ENCODE measurements at regions not wholly inside any gene's neighbourhood (a gene's known extent, or its start where the extent isn't known, plus 50 kb on each side); places are given as distances from the start of the nearest gene placed in this dataset.

GRCh38 chr4:138665851-138666250 is 349.7 kb upstream of the NOCT start:
- no peak for DNase-seq (ENCODE audit: low read depth, low spot score)

- DNase-seq (ENCODE audit: low read depth, low spot score), result no peak
Measured at GRCh38 chr4:138663883-138664282, 351.7 kb upstream of the NOCT start.

- no peak for DNase-seq (ENCODE audit: low read depth, low spot score)
Measured at GRCh38 chr4:138659812-138660316, 355.7 kb upstream of the NOCT start.

GRCh38 chr4:138659037-138659811 is 356.4 kb upstream of the NOCT start:
- no peak for DNase-seq (ENCODE audit: low read depth, low spot score)

- no peak for DNase-seq (ENCODE audit: low read depth, low spot score)
Measured at GRCh38 chr4:138658518-138658917, 357.1 kb upstream of the NOCT start.

GRCh38 chr4:138656990-138657389 is 358.6 kb upstream of the NOCT start:
- DNase-seq (ENCODE audit: low read depth, low spot score), result no peak

GRCh38 chr4:138655985-138656384 is 359.6 kb upstream of the NOCT start:
- no peak for DNase-seq (ENCODE audit: low read depth, low spot score)

- no peak for DNase-seq (ENCODE audit: low read depth, low spot score)
Measured at GRCh38 chr4:138655286-138655685, 360.3 kb upstream of the NOCT start.

- DNase-seq (ENCODE audit: low read depth, low spot score), result no peak
Measured at GRCh38 chr4:138650929-138651448, 364.6 kb upstream of the NOCT start.

- DNase-seq (ENCODE audit: low read depth, low spot score), result no peak
Measured at GRCh38 chr4:138650495-138650894, 365.1 kb upstream of the NOCT start.

- DNase-seq (ENCODE audit: low read depth, low spot score), result no peak
Measured at GRCh38 chr4:138647433-138647832, 368.1 kb upstream of the NOCT start.

- DNase-seq (ENCODE audit: low read depth, low spot score), result no peak
Measured at GRCh38 chr4:138646383-138646782, 369.2 kb upstream of the NOCT start.

GRCh38 chr4:138645289-138645688 is 370.3 kb upstream of the NOCT start:
- no peak for DNase-seq (ENCODE audit: low read depth, low spot score)

- DNase-seq (ENCODE audit: low read depth, low spot score), result no peak
Measured at GRCh38 chr4:138644322-138644721, 371.3 kb upstream of the NOCT start.

GRCh38 chr4:138643827-138644226 is 371.8 kb upstream of the NOCT start:
- no peak for DNase-seq (ENCODE audit: low read depth, low spot score)

GRCh38 chr4:138639018-138639741 is 376.4 kb upstream of the NOCT start:
- DNase-seq (ENCODE audit: low read depth, low spot score), result no peak

- DNase-seq (ENCODE audit: low read depth, low spot score), result no peak
Measured at GRCh38 chr4:138636781-138637180, 378.8 kb upstream of the NOCT start.

GRCh38 chr4:138634915-138635314 is 380.7 kb upstream of the NOCT start:
- no peak for DNase-seq (ENCODE audit: low read depth, low spot score)

GRCh38 chr4:138633580-138633904 is 382.0 kb upstream of the NOCT start:
- no peak for DNase-seq (ENCODE audit: low read depth, low spot score)

GRCh38 chr4:138632856-138633579 is 382.6 kb upstream of the NOCT start:
- no peak for DNase-seq (ENCODE audit: low read depth, low spot score)

GRCh38 chr4:138630666-138631065 is 384.9 kb upstream of the NOCT start:
- DNase-seq (ENCODE audit: low read depth, low spot score), result no peak

- DNase-seq (ENCODE audit: low read depth, low spot score), result no peak
Measured at GRCh38 chr4:138629669-138630068, 385.9 kb upstream of the NOCT start.
